GM23338 (cell line): ENCODE measurements at regions not wholly inside any gene's neighbourhood (a gene's known extent, or its start where the extent isn't known, plus 50 kb on each side); places are given as distances from the start of the nearest gene placed in this dataset.

Experiments
- ATAC-seq: fragments of 200-7000 bp; cut with Tn5 transposase; 3 replicates; pipeline ENCODE4 v1.9.1; 2020
- DNase-seq: peaks from one replicate; pipeline ENCODE4 v3.0.0-alpha.2; 2015; ENCODE audit warnings: low spot score
- H2AFZ ChIP-seq: fragments of 200-600 bp; sonication (generic); 2 replicates; pipeline ENCODE4 v1.8.0; 2016; ENCODE audit warnings: antibody characterized with exemption, mild to moderate bottlenecking, moderate library complexity
- H3F3A ChIP-seq: fragments of 200-600 bp; sonication (generic); replicated peaks from 2 replicates; pipeline ENCODE4 v1.8.0; 2017; ENCODE audit warnings: antibody characterized with exemption, mixed run types, low read depth
- H3K27ac ChIP-seq: fragments of 200-600 bp; sonication (generic); 2 replicates; pipeline ENCODE4 v1.6.1; 2016; ENCODE audit warnings: low read depth
- H3K27me3 ChIP-seq: fragments of 200-600 bp; sonication (generic); 2 replicates; pipeline ENCODE4 v1.8.0; 2016; ENCODE audit warnings: mild to moderate bottlenecking, mixed run types, moderate library complexity; ENCODE audit not compliant: insufficient read depth
- H3K36me3 ChIP-seq: fragments of 200-600 bp; sonication (generic); 2 replicates; pipeline ENCODE4 v1.8.0; 2016; ENCODE audit warnings: mild to moderate bottlenecking; ENCODE audit not compliant: insufficient read depth
- H3K4me1 ChIP-seq: fragments of 200-600 bp; sonication (generic); 2 replicates; pipeline ENCODE4 v1.8.0; 2016; ENCODE audit warnings: mild to moderate bottlenecking, moderate library complexity; ENCODE audit not compliant: insufficient read depth
- H3K4me2 ChIP-seq: fragments of 200-600 bp; sonication (generic); 2 replicates; pipeline ENCODE4 v1.7.1; 2017; ENCODE audit warnings: mixed run types
- H3K4me3 ChIP-seq: fragments of 200-600 bp; sonication (generic); 2 replicates; pipeline ENCODE4 v1.6.1; 2016; ENCODE audit warnings: mixed run types
- H3K79me2 ChIP-seq: fragments of 200-600 bp; sonication (generic); replicated peaks from 2 replicates; pipeline ENCODE4 v1.8.0; 2017; ENCODE audit warnings: mild to moderate bottlenecking; ENCODE audit not compliant: insufficient read depth
- H3K9me2 ChIP-seq: fragments of 200-600 bp; sonication (generic); 2 replicates; pipeline ENCODE4 v1.8.0; 2017; ENCODE audit not compliant: insufficient read depth
- H4K20me1 ChIP-seq: fragments of 200-600 bp; sonication (generic); replicated peaks from 2 replicates; pipeline ENCODE4 v1.8.0; 2017; ENCODE audit warnings: mild to moderate bottlenecking; ENCODE audit not compliant: insufficient read depth
- H3K27ac Mint-ChIP-seq: 2 replicates; pipeline ENCODE4 v1.8.0; 2020; ENCODE audit warnings: inconsistent platforms, mild to moderate bottlenecking, moderate library complexity, mixed read lengths
- H3K27me3 Mint-ChIP-seq: 3 replicates; pipeline ENCODE4 v1.8.0; 2022; ENCODE audit warnings: low read depth, mild to moderate bottlenecking, moderate library complexity, mixed read lengths, inconsistent platforms; ENCODE audit not compliant: insufficient read depth, poor library complexity
- H3K36me3 Mint-ChIP-seq: 3 replicates; pipeline ENCODE4 v1.8.0; 2021; ENCODE audit warnings: low read depth, mild to moderate bottlenecking, inconsistent platforms, moderate library complexity, mixed read lengths
- H3K4me1 Mint-ChIP-seq: 3 replicates; pipeline ENCODE4 v1.8.0; 2020; ENCODE audit warnings: mild to moderate bottlenecking, inconsistent platforms, mixed read lengths
- H3K4me3 Mint-ChIP-seq: 3 replicates; pipeline ENCODE4 v1.8.0; 2021; ENCODE audit warnings: moderate library complexity, mild to moderate bottlenecking, inconsistent platforms, mixed read lengths
- H3K9me3 Mint-ChIP-seq: 3 replicates; pipeline ENCODE4 v1.8.0; 2020; ENCODE audit warnings: moderate library complexity, mild to moderate bottlenecking, inconsistent platforms, mixed read lengths
- TF ChIP-seq, protein P1 (sequence below): fragments of 250-450 bp; sonication (Bioruptor Pico); IDR thresholded peaks from 2 replicates; pipeline ENCODE4 v1.5.0; 2020; ENCODE audit warnings: mild to moderate bottlenecking, moderate library complexity

DNA sequence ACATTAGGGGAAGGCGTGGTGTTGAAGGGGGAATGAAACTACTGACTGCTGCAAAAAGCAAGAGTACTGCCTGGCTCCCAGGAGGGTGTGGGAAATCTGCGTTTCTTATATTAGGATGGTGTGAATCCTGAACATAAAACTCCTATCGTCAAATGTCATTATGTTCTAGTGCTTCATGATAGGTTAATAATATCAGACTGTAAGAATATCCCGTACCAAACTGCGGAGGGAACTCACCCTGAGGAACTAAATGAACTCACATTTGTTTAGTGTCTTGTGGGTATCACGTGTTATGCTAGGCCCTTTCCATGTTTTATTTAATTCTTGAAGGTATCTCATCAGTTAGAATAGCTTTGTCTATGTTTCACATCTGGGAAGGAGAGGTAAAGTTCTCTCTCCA lies 610.7 kb downstream of the QKI start (continued):
- TF ChIP-seq, protein P1, sequence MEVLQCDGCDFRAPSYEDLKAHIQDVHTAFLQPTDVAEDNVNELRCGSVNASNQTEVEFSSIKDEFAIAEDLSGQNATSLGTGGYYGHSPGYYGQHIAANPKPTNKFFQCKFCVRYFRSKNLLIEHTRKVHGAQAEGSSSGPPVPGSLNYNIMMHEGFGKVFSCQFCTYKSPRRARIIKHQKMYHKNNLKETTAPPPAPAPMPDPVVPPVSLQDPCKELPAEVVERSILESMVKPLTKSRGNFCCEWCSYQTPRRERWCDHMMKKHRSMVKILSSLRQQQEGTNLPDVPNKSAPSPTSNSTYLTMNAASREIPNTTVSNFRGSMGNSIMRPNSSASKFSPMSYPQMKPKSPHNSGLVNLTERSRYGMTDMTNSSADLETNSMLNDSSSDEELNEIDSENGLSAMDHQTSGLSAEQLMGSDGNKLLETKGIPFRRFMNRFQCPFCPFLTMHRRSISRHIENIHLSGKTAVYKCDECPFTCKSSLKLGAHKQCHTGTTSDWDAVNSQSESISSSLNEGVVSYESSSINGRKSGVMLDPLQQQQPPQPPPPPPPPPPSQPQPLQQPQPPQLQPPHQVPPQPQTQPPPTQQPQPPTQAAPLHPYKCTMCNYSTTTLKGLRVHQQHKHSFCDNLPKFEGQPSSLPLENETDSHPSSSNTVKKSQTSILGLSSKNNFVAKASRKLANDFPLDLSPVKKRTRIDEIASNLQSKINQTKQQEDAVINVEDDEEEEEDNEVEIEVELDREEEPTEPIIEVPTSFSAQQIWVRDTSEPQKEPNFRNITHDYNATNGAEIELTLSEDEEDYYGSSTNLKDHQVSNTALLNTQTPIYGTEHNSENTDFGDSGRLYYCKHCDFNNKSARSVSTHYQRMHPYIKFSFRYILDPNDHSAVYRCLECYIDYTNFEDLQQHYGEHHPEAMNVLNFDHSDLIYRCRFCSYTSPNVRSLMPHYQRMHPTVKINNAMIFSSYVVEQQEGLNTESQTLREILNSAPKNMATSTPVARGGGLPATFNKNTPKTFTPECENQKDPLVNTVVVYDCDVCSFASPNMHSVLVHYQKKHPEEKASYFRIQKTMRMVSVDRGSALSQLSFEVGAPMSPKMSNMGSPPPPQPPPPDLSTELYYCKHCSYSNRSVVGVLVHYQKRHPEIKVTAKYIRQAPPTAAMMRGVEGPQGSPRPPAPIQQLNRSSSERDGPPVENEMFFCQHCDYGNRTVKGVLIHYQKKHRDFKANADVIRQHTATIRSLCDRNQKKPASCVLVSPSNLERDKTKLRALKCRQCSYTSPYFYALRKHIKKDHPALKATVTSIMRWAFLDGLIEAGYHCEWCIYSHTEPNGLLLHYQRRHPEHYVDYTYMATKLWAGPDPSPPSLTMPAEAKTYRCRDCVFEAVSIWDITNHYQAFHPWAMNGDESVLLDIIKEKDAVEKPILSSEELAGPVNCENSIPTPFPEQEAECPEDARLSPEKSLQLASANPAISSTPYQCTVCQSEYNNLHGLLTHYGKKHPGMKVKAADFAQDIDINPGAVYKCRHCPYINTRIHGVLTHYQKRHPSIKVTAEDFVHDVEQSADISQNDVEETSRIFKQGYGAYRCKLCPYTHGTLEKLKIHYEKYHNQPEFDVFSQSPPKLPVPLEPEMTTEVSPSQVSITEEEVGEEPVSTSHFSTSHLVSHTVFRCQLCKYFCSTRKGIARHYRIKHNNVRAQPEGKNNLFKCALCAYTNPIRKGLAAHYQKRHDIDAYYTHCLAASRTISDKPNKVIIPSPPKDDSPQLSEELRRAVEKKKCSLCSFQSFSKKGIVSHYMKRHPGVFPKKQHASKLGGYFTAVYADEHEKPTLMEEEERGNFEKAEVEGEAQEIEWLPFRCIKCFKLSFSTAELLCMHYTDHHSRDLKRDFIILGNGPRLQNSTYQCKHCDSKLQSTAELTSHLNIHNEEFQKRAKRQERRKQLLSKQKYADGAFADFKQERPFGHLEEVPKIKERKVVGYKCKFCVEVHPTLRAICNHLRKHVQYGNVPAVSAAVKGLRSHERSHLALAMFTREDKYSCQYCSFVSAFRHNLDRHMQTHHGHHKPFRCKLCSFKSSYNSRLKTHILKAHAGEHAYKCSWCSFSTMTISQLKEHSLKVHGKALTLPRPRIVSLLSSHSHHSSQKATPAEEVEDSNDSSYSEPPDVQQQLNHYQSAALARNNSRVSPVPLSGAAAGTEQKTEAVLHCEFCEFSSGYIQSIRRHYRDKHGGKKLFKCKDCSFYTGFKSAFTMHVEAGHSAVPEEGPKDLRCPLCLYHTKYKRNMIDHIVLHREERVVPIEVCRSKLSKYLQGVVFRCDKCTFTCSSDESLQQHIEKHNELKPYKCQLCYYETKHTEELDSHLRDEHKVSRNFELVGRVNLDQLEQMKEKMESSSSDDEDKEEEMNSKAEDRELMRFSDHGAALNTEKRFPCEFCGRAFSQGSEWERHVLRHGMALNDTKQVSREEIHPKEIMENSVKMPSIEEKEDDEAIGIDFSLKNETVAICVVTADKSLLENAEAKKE (CRISPR knock-in tag) = no peak

DNA sequence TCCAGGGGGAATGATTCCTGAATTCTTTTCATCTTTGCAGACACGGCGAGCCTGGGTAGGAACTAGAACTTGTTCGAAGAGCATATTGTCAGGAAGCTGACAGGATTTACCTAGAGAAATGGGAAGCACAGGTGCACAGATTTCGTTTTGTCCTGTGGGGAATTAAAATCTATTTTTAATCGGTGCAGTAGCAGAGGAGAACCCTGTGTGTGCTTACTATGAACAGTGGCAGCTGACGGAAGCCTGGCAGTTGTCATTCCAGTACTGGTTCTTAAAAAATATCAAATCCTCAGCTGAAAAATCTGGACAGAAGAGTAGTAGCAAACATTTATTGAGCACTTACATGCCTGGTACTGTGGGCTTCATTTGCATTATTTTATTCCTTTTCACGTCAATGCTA lies 609.0 kb downstream of the QKI start:
- H3F3A ChIP-seq = no peaks in the 10 kb centered on the region
- no peaks in the 10 kb centered on the region; the same call in 2 of the 3 replicates for H3K9me3 Mint-ChIP-seq
- H3K4me2 ChIP-seq = no peak overlapping the region
- H3K4me3 ChIP-seq = no peak overlapping the region
- H3K27me3 ChIP-seq = no peaks in the 10 kb centered on the region
- H3K4me1 Mint-ChIP-seq = no peaks in the 10 kb centered on the region; the same call in 2 of the 3 replicates
- DNase-seq = no peak
- H3K36me3 Mint-ChIP-seq = no peaks in the 10 kb centered on the region
- no peak for ATAC-seq
- 0 out of 2 replicates have a peak, but pooled peaks cover 7% of the 10 kb centered on the region for H3K9me2 ChIP-seq
- no peak overlapping the region for H3K27ac Mint-ChIP-seq
- H3K4me3 Mint-ChIP-seq = no peak overlapping the region
- no peaks in the 10 kb centered on the region for H3K36me3 ChIP-seq
- H3K27me3 Mint-ChIP-seq = peaks cover 12% of the 10 kb centered on the region
- H4K20me1 ChIP-seq = no peaks in the 10 kb centered on the region
- TF ChIP-seq, protein P1 (CRISPR knock-in tag) = no peak
- no peak overlapping the region for H3K27ac ChIP-seq
- no peaks in the 10 kb centered on the region for H3K79me2 ChIP-seq
- no peaks in the 10 kb centered on the region for H3K4me1 ChIP-seq
- H2AFZ ChIP-seq = no peak overlapping the region
